ENCODE measurements at regions not wholly inside any gene's neighbourhood (a gene's known extent, or its start where the extent isn't known, plus 50 kb on each side); places are given as distances from the start of the nearest gene placed in this dataset.

DNA sequence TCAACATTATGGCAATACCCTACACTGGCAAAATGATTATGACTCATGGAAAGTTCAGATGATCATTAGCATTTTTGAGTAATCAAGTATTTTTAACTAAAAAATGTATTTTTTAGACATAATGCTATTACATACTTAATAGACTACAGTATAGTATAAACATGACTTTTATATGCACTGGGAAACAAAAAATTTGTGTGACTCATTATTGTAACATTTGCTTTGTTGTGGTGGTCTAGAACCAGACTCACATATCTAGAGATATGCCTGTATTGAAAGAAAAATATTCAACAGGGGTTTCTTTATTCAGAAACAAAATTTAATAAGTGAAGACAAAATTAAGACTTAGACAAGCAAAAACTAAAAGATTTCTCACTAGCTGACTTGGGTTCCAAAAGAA lies 385.3 kb upstream of the RIOK2 start:
- TF ChIP-seq, protein P1, sequence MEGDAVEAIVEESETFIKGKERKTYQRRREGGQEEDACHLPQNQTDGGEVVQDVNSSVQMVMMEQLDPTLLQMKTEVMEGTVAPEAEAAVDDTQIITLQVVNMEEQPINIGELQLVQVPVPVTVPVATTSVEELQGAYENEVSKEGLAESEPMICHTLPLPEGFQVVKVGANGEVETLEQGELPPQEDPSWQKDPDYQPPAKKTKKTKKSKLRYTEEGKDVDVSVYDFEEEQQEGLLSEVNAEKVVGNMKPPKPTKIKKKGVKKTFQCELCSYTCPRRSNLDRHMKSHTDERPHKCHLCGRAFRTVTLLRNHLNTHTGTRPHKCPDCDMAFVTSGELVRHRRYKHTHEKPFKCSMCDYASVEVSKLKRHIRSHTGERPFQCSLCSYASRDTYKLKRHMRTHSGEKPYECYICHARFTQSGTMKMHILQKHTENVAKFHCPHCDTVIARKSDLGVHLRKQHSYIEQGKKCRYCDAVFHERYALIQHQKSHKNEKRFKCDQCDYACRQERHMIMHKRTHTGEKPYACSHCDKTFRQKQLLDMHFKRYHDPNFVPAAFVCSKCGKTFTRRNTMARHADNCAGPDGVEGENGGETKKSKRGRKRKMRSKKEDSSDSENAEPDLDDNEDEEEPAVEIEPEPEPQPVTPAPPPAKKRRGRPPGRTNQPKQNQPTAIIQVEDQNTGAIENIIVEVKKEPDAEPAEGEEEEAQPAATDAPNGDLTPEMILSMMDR (IDR thresholded peaks at IDR 0.05; ENCODE audit: low read length), result no peak
- no peak for TF ChIP-seq EZH2 (IDR thresholded peaks at IDR 0.05; ENCODE audit: borderline replicate concordance, low read length)

All from OCI-LY1 (cell line).